GM23338 (cell line): ENCODE measurements at regions not wholly inside any gene's neighbourhood (a gene's known extent, or its start where the extent isn't known, plus 50 kb on each side); places are given as distances from the start of the nearest gene placed in this dataset.

Experiments
- ATAC-seq: fragments of 200-7000 bp; cut with Tn5 transposase; 3 replicates; pipeline ENCODE4 v1.9.1; 2020
- DNase-seq: peaks from one replicate; pipeline ENCODE4 v3.0.0-alpha.2; 2015; ENCODE audit warnings: low spot score
- H2AFZ ChIP-seq: fragments of 200-600 bp; sonication (generic); 2 replicates; pipeline ENCODE4 v1.8.0; 2016; ENCODE audit warnings: antibody characterized with exemption, mild to moderate bottlenecking, moderate library complexity
- H3F3A ChIP-seq: fragments of 200-600 bp; sonication (generic); replicated peaks from 2 replicates; pipeline ENCODE4 v1.8.0; 2017; ENCODE audit warnings: antibody characterized with exemption, mixed run types, low read depth
- H3K27ac ChIP-seq: fragments of 200-600 bp; sonication (generic); 2 replicates; pipeline ENCODE4 v1.6.1; 2016; ENCODE audit warnings: low read depth
- H3K27me3 ChIP-seq: fragments of 200-600 bp; sonication (generic); 2 replicates; pipeline ENCODE4 v1.8.0; 2016; ENCODE audit warnings: mild to moderate bottlenecking, mixed run types, moderate library complexity; ENCODE audit not compliant: insufficient read depth
- H3K36me3 ChIP-seq: fragments of 200-600 bp; sonication (generic); 2 replicates; pipeline ENCODE4 v1.8.0; 2016; ENCODE audit warnings: mild to moderate bottlenecking; ENCODE audit not compliant: insufficient read depth
- H3K4me1 ChIP-seq: fragments of 200-600 bp; sonication (generic); 2 replicates; pipeline ENCODE4 v1.8.0; 2016; ENCODE audit warnings: mild to moderate bottlenecking, moderate library complexity; ENCODE audit not compliant: insufficient read depth
- H3K4me2 ChIP-seq: fragments of 200-600 bp; sonication (generic); 2 replicates; pipeline ENCODE4 v1.7.1; 2017; ENCODE audit warnings: mixed run types
- H3K4me3 ChIP-seq: fragments of 200-600 bp; sonication (generic); 2 replicates; pipeline ENCODE4 v1.6.1; 2016; ENCODE audit warnings: mixed run types
- H3K79me2 ChIP-seq: fragments of 200-600 bp; sonication (generic); replicated peaks from 2 replicates; pipeline ENCODE4 v1.8.0; 2017; ENCODE audit warnings: mild to moderate bottlenecking; ENCODE audit not compliant: insufficient read depth
- H3K9me2 ChIP-seq: fragments of 200-600 bp; sonication (generic); 2 replicates; pipeline ENCODE4 v1.8.0; 2017; ENCODE audit not compliant: insufficient read depth
- H4K20me1 ChIP-seq: fragments of 200-600 bp; sonication (generic); replicated peaks from 2 replicates; pipeline ENCODE4 v1.8.0; 2017; ENCODE audit warnings: mild to moderate bottlenecking; ENCODE audit not compliant: insufficient read depth
- H3K27ac Mint-ChIP-seq: 2 replicates; pipeline ENCODE4 v1.8.0; 2020; ENCODE audit warnings: inconsistent platforms, mild to moderate bottlenecking, moderate library complexity, mixed read lengths
- H3K27me3 Mint-ChIP-seq: 3 replicates; pipeline ENCODE4 v1.8.0; 2022; ENCODE audit warnings: low read depth, mild to moderate bottlenecking, moderate library complexity, mixed read lengths, inconsistent platforms; ENCODE audit not compliant: insufficient read depth, poor library complexity
- H3K36me3 Mint-ChIP-seq: 3 replicates; pipeline ENCODE4 v1.8.0; 2021; ENCODE audit warnings: low read depth, mild to moderate bottlenecking, inconsistent platforms, moderate library complexity, mixed read lengths
- H3K4me1 Mint-ChIP-seq: 3 replicates; pipeline ENCODE4 v1.8.0; 2020; ENCODE audit warnings: mild to moderate bottlenecking, inconsistent platforms, mixed read lengths
- H3K4me3 Mint-ChIP-seq: 3 replicates; pipeline ENCODE4 v1.8.0; 2021; ENCODE audit warnings: moderate library complexity, mild to moderate bottlenecking, inconsistent platforms, mixed read lengths
- H3K9me3 Mint-ChIP-seq: 3 replicates; pipeline ENCODE4 v1.8.0; 2020; ENCODE audit warnings: moderate library complexity, mild to moderate bottlenecking, inconsistent platforms, mixed read lengths
- CREB1 ChIP-seq: fragments of 250-450 bp; sonication (Bioruptor Pico); IDR thresholded peaks from 2 replicates; pipeline ENCODE4 v1.5.0; 2020; ENCODE audit warnings: low read depth, mild to moderate bottlenecking, moderate library complexity
- EZH2 ChIP-seq: fragments of 200-600 bp; sonication (generic); IDR thresholded peaks from one replicate; pipeline ENCODE4 v1.8.0; 2017; ENCODE audit warnings: antibody characterized with exemption, mild to moderate bottlenecking, low read depth; ENCODE audit not compliant: unreplicated experiment
- EZH2phosphoT487 ChIP-seq: fragments of 200-600 bp; sonication (generic); IDR thresholded peaks from one replicate; pipeline ENCODE4 v1.8.1; 2018; ENCODE audit warnings: antibody characterized with exemption; ENCODE audit not compliant: unreplicated experiment
- JUNB ChIP-seq: IDR thresholded peaks from one replicate; pipeline ENCODE4 v1.6.1; 2016; ENCODE audit warnings: antibody characterized with exemption; ENCODE audit not compliant: unreplicated experiment
- NANOG ChIP-seq: IDR thresholded peaks from 2 replicates; pipeline ENCODE4 v1.6.1; 2016; ENCODE audit warnings: antibody characterized with exemption, borderline replicate concordance
- POLR2AphosphoS5 ChIP-seq: IDR thresholded peaks from 2 replicates; pipeline ENCODE4 v1.6.1; 2016; ENCODE audit warnings: antibody characterized with exemption, low read depth
- STAT1 ChIP-seq: IDR thresholded peaks from one replicate; pipeline ENCODE4 v1.6.1; 2016; ENCODE audit warnings: antibody characterized with exemption; ENCODE audit not compliant: unreplicated experiment
- ZNF114 ChIP-seq: fragments of 250-450 bp; sonication (Bioruptor Pico); IDR thresholded peaks from 2 replicates; pipeline ENCODE4 v1.5.0; 2020; ENCODE audit warnings: mild to moderate bottlenecking, moderate library complexity
- ZNF331 ChIP-seq: fragments of 250-450 bp; sonication (Bioruptor Pico); IDR thresholded peaks from 2 replicates; pipeline ENCODE4 v1.5.0; 2020; ENCODE audit warnings: low read depth, mild to moderate bottlenecking, moderate library complexity
- TF ChIP-seq, protein P1 (sequence below), 2 experiments: fragments of 200-600 bp in 1 of 2; sonication (generic) in 1 of 2; conservative IDR thresholded peaks; 2 replicates each; pipeline versions ENCODE4 v1.5.1 to v1.6.1; 2016 to 2017; ENCODE audit warnings: antibody characterized with exemption in 2 of 2, low read depth in 2 of 2, mild to moderate bottlenecking in 2 of 2, moderate library complexity in 1 of 2
- TF ChIP-seq, protein P2 (sequence below): IDR thresholded peaks from one replicate; pipeline ENCODE4 v1.6.1; 2018; ENCODE audit warnings: antibody characterized with exemption; ENCODE audit not compliant: unreplicated experiment
- TF ChIP-seq, protein P3 (sequence below): fragments of 250-450 bp; sonication (Bioruptor Pico); IDR thresholded peaks from 2 replicates; pipeline ENCODE4 v1.5.0; 2020; ENCODE audit warnings: mild to moderate bottlenecking, moderate library complexity
- TF ChIP-seq, protein P4 (sequence below): IDR thresholded peaks from 2 replicates; pipeline ENCODE4 v1.6.1; 2016; ENCODE audit warnings: antibody characterized with exemption

DNA sequence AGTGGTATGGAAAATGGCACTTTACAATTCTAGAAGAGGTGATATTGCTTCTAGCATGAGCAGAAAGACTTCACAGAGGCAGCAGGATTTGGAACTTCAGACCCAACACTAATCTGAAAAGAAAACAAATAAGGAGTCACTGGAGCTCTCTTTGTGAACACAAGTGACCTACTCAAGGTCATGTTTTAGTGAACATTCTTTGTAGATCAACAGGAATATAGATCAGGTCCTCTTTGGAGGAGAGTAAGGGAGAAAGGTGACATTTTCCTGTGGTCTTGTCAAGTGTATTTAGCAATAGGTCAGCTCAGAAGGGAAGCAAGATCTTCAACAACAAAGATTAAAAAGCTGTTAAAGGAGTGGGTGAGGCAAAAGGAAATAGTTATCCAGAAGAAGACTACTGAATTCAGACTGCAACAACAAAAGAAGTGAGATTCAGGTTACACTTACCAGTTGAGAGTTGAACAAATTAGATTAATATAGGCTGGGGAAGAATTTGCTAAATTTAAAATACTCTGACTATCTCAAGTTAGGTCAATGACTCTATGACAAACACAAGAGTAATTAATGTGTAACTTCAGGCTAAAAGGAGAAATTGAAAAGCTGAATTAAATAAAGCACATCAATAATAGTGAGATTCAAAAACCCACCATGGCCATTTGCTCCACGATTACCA, 528.2 kb downstream of the RPS29 start (continued):
- TF ChIP-seq, protein P1, sequence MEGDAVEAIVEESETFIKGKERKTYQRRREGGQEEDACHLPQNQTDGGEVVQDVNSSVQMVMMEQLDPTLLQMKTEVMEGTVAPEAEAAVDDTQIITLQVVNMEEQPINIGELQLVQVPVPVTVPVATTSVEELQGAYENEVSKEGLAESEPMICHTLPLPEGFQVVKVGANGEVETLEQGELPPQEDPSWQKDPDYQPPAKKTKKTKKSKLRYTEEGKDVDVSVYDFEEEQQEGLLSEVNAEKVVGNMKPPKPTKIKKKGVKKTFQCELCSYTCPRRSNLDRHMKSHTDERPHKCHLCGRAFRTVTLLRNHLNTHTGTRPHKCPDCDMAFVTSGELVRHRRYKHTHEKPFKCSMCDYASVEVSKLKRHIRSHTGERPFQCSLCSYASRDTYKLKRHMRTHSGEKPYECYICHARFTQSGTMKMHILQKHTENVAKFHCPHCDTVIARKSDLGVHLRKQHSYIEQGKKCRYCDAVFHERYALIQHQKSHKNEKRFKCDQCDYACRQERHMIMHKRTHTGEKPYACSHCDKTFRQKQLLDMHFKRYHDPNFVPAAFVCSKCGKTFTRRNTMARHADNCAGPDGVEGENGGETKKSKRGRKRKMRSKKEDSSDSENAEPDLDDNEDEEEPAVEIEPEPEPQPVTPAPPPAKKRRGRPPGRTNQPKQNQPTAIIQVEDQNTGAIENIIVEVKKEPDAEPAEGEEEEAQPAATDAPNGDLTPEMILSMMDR (conservative IDR thresholded peaks at IDR 0.05; ENCODE audit: low read depth in 2 of 2): no peak
- TF ChIP-seq EZH2 (no peak), ZNF331 (no peak), ZNF114 (CRISPR knock-in tag) (no peak), NANOG (no peak), POLR2AphosphoS5 (no peak), JUNB (no peak), EZH2phosphoT487 (no peak)
- TF ChIP-seq, protein P2, sequence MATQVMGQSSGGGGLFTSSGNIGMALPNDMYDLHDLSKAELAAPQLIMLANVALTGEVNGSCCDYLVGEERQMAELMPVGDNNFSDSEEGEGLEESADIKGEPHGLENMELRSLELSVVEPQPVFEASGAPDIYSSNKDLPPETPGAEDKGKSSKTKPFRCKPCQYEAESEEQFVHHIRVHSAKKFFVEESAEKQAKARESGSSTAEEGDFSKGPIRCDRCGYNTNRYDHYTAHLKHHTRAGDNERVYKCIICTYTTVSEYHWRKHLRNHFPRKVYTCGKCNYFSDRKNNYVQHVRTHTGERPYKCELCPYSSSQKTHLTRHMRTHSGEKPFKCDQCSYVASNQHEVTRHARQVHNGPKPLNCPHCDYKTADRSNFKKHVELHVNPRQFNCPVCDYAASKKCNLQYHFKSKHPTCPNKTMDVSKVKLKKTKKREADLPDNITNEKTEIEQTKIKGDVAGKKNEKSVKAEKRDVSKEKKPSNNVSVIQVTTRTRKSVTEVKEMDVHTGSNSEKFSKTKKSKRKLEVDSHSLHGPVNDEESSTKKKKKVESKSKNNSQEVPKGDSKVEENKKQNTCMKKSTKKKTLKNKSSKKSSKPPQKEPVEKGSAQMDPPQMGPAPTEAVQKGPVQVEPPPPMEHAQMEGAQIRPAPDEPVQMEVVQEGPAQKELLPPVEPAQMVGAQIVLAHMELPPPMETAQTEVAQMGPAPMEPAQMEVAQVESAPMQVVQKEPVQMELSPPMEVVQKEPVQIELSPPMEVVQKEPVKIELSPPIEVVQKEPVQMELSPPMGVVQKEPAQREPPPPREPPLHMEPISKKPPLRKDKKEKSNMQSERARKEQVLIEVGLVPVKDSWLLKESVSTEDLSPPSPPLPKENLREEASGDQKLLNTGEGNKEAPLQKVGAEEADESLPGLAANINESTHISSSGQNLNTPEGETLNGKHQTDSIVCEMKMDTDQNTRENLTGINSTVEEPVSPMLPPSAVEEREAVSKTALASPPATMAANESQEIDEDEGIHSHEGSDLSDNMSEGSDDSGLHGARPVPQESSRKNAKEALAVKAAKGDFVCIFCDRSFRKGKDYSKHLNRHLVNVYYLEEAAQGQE: no peak

DNA sequence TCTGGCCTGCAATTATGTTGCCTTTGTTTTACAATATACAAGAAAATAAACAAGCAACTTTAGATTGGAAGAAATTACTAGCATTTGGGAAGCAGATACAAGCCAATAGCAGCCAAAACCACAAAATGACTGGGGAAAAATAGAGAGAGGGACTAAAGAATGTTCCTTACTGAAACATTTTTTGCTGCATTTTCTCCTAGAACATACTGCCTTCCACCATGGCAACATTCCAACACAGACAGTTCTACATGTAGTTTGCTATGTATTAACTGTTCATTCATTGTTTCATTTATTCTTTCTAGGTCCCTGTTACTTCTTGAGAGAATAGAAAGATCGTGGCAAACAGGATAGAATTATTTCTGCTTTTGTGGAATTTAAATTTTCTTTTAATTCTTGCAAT, 530.2 kb downstream of the RPS29 start:
- no peaks in the 10 kb centered on the region for H3K27me3 Mint-ChIP-seq
- DNase-seq (no peak), ATAC-seq (no peak)
- H3K4me3 Mint-ChIP-seq: no peak overlapping the region
- Histone ChIP-seq H3K9me2 (no peaks in the 10 kb centered on the region; the same call in 1 of the 2 replicates), H3K27ac (no peak overlapping the region), H4K20me1 (no peaks in the 10 kb centered on the region), H3K4me3 (no peak overlapping the region), H3K79me2 (no peaks in the 10 kb centered on the region), H3F3A (no peaks in the 10 kb centered on the region), H3K4me2 (no peak overlapping the region), H3K4me1 (no peaks in the 10 kb centered on the region), H2AFZ (no peak overlapping the region), H3K27me3 (no peaks in the 10 kb centered on the region), H3K36me3 (no peaks in the 10 kb centered on the region)
- H3K4me1 Mint-ChIP-seq: peaks cover 7% of the 10 kb centered on the region; the same call in 2 of the 3 replicates
- no peak overlapping the region for H3K27ac Mint-ChIP-seq
- no peaks in the 10 kb centered on the region for H3K36me3 Mint-ChIP-seq
- no peaks in the 10 kb centered on the region for H3K9me3 Mint-ChIP-seq
- TF ChIP-seq ZNF114 (CRISPR knock-in tag): no peak
- TF ChIP-seq POLR2AphosphoS5: no peak
- TF ChIP-seq EZH2: no peak
- no peak for TF ChIP-seq CREB1
- TF ChIP-seq, protein P3, sequence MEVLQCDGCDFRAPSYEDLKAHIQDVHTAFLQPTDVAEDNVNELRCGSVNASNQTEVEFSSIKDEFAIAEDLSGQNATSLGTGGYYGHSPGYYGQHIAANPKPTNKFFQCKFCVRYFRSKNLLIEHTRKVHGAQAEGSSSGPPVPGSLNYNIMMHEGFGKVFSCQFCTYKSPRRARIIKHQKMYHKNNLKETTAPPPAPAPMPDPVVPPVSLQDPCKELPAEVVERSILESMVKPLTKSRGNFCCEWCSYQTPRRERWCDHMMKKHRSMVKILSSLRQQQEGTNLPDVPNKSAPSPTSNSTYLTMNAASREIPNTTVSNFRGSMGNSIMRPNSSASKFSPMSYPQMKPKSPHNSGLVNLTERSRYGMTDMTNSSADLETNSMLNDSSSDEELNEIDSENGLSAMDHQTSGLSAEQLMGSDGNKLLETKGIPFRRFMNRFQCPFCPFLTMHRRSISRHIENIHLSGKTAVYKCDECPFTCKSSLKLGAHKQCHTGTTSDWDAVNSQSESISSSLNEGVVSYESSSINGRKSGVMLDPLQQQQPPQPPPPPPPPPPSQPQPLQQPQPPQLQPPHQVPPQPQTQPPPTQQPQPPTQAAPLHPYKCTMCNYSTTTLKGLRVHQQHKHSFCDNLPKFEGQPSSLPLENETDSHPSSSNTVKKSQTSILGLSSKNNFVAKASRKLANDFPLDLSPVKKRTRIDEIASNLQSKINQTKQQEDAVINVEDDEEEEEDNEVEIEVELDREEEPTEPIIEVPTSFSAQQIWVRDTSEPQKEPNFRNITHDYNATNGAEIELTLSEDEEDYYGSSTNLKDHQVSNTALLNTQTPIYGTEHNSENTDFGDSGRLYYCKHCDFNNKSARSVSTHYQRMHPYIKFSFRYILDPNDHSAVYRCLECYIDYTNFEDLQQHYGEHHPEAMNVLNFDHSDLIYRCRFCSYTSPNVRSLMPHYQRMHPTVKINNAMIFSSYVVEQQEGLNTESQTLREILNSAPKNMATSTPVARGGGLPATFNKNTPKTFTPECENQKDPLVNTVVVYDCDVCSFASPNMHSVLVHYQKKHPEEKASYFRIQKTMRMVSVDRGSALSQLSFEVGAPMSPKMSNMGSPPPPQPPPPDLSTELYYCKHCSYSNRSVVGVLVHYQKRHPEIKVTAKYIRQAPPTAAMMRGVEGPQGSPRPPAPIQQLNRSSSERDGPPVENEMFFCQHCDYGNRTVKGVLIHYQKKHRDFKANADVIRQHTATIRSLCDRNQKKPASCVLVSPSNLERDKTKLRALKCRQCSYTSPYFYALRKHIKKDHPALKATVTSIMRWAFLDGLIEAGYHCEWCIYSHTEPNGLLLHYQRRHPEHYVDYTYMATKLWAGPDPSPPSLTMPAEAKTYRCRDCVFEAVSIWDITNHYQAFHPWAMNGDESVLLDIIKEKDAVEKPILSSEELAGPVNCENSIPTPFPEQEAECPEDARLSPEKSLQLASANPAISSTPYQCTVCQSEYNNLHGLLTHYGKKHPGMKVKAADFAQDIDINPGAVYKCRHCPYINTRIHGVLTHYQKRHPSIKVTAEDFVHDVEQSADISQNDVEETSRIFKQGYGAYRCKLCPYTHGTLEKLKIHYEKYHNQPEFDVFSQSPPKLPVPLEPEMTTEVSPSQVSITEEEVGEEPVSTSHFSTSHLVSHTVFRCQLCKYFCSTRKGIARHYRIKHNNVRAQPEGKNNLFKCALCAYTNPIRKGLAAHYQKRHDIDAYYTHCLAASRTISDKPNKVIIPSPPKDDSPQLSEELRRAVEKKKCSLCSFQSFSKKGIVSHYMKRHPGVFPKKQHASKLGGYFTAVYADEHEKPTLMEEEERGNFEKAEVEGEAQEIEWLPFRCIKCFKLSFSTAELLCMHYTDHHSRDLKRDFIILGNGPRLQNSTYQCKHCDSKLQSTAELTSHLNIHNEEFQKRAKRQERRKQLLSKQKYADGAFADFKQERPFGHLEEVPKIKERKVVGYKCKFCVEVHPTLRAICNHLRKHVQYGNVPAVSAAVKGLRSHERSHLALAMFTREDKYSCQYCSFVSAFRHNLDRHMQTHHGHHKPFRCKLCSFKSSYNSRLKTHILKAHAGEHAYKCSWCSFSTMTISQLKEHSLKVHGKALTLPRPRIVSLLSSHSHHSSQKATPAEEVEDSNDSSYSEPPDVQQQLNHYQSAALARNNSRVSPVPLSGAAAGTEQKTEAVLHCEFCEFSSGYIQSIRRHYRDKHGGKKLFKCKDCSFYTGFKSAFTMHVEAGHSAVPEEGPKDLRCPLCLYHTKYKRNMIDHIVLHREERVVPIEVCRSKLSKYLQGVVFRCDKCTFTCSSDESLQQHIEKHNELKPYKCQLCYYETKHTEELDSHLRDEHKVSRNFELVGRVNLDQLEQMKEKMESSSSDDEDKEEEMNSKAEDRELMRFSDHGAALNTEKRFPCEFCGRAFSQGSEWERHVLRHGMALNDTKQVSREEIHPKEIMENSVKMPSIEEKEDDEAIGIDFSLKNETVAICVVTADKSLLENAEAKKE (CRISPR knock-in tag): no peak
- no peak for TF ChIP-seq EZH2phosphoT487
- TF ChIP-seq, protein P4, sequence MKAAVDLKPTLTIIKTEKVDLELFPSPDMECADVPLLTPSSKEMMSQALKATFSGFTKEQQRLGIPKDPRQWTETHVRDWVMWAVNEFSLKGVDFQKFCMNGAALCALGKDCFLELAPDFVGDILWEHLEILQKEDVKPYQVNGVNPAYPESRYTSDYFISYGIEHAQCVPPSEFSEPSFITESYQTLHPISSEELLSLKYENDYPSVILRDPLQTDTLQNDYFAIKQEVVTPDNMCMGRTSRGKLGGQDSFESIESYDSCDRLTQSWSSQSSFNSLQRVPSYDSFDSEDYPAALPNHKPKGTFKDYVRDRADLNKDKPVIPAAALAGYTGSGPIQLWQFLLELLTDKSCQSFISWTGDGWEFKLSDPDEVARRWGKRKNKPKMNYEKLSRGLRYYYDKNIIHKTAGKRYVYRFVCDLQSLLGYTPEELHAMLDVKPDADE: no peak
- no peak for TF ChIP-seq STAT1
- no peak for TF ChIP-seq JUNB
